KMS-11 (cell line): ENCODE measurements at regions not wholly inside any gene's neighbourhood (a gene's known extent, or its start where the extent isn't known, plus 50 kb on each side); places are given as distances from the start of the nearest gene placed in this dataset.

ENCODE experiments used
- H2AFZ ChIP-seq: fragments of 200-600 bp; sonication (generic); 2 replicates; pipeline ENCODE4 v1.6.1; 2016; ENCODE audit warnings: antibody characterized with exemption, mixed run types, low read depth
- H3K27ac ChIP-seq: fragments of 200-600 bp; sonication (generic); 2 replicates; pipeline ENCODE4 v1.6.1; 2016; ENCODE audit warnings: mild to moderate bottlenecking, mixed run types
- H3K27me3 ChIP-seq: fragments of 200-600 bp; sonication (generic); 2 replicates; pipeline ENCODE4 v1.6.1; 2017; ENCODE audit warnings: mild to moderate bottlenecking, low read depth, mixed run types, moderate library complexity; ENCODE audit not compliant: insufficient read depth
- H3K36me3 ChIP-seq: fragments of 200-600 bp; sonication (generic); 2 replicates; pipeline ENCODE4 v1.6.1; 2017; ENCODE audit warnings: mild to moderate bottlenecking, mixed run types; ENCODE audit not compliant: insufficient read depth
- H3K4me1 ChIP-seq: fragments of 200-600 bp; sonication (generic); 2 replicates; pipeline ENCODE4 v1.6.1; 2016; ENCODE audit warnings: mild to moderate bottlenecking, low read depth, mixed run types; ENCODE audit not compliant: poor library complexity, severe bottlenecking
- H3K4me2 ChIP-seq: fragments of 200-600 bp; sonication (generic); 2 replicates; pipeline ENCODE4 v1.7.0; 2016; ENCODE audit warnings: mild to moderate bottlenecking, mixed run types
- H3K4me3 ChIP-seq: fragments of 200-600 bp; sonication (generic); IDR thresholded peaks from 2 replicates; pipeline ENCODE4 v1.6.1; 2017; ENCODE audit warnings: low read depth, low read length, mixed read lengths; ENCODE audit not compliant: insufficient read depth
- H3K79me2 ChIP-seq: fragments of 200-600 bp; sonication (generic); 2 replicates; pipeline ENCODE4 v1.6.1; 2016; ENCODE audit warnings: low read depth, mixed run types; ENCODE audit not compliant: insufficient read depth
- H3K9ac ChIP-seq: fragments of 200-600 bp; sonication (generic); 2 replicates; pipeline ENCODE4 v1.6.1; 2016; ENCODE audit warnings: mild to moderate bottlenecking, mixed run types
- H4K20me1 ChIP-seq: fragments of 200-600 bp; sonication (generic); 2 replicates; pipeline ENCODE4 v1.6.1; 2016; ENCODE audit warnings: mild to moderate bottlenecking, mixed run types; ENCODE audit not compliant: insufficient read depth
- TF ChIP-seq, protein P1 (sequence below): fragments of 200-600 bp; sonication (generic); conservative IDR thresholded peaks from 2 replicates; pipeline ENCODE4 v1.6.1; 2017; ENCODE audit warnings: low read depth, mild to moderate bottlenecking, antibody characterized with exemption, low read length, moderate library complexity, mixed read lengths

DNA sequence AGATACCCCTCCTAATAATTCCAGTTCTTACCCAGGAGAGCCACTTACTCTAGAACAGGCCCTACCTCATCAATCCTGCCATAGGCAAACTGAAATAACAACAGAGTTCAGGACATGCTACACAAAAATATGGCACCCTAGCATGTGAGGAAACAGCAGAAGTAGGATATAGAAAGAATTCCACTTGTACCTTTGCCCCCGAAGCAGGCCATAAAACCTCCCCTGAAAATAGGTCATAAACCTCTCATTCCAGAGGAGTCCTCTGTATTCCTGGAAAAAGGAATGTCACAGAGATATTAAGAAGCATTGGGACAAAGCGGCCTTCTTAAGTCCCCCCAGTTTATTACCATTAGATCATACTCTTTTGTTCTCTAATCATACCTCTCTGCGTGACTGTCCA lies 504.3 kb upstream of the MARCKS start:
- no peaks in the 10 kb centered on the region for H3K4me1 ChIP-seq
- no peak overlapping the region for H3K4me3 ChIP-seq
- H3K4me2 ChIP-seq, result no peak overlapping the region
- TF ChIP-seq, protein P1, sequence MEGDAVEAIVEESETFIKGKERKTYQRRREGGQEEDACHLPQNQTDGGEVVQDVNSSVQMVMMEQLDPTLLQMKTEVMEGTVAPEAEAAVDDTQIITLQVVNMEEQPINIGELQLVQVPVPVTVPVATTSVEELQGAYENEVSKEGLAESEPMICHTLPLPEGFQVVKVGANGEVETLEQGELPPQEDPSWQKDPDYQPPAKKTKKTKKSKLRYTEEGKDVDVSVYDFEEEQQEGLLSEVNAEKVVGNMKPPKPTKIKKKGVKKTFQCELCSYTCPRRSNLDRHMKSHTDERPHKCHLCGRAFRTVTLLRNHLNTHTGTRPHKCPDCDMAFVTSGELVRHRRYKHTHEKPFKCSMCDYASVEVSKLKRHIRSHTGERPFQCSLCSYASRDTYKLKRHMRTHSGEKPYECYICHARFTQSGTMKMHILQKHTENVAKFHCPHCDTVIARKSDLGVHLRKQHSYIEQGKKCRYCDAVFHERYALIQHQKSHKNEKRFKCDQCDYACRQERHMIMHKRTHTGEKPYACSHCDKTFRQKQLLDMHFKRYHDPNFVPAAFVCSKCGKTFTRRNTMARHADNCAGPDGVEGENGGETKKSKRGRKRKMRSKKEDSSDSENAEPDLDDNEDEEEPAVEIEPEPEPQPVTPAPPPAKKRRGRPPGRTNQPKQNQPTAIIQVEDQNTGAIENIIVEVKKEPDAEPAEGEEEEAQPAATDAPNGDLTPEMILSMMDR, result no peak
- H3K79me2 ChIP-seq, result no peaks in the 10 kb centered on the region
- H3K27me3 ChIP-seq, result no peaks in the 10 kb centered on the region
- H2AFZ ChIP-seq, result no peak overlapping the region
- H3K27ac ChIP-seq, result no peak overlapping the region
- H3K9ac ChIP-seq, result no peak overlapping the region
- H4K20me1 ChIP-seq, result no peaks in the 10 kb centered on the region
- H3K36me3 ChIP-seq, result no peaks in the 10 kb centered on the region

- TF ChIP-seq, protein P1, result no peak
- Histone ChIP-seq H2AFZ (no peak overlapping the region), H3K4me1 (no peaks in the 10 kb centered on the region), H3K9ac (no peak overlapping the region), H3K79me2 (no peaks in the 10 kb centered on the region), H3K4me3 (no peak overlapping the region), H3K27ac (no peak overlapping the region), H3K36me3 (no peaks in the 10 kb centered on the region), H4K20me1 (no peaks in the 10 kb centered on the region), H3K4me2 (no peak overlapping the region), H3K27me3 (no peaks in the 10 kb centered on the region)
These were observed 503.8 kb upstream of the MARCKS start for GRCh38 chr6:113353392-113353791.

GRCh38 chr6:113354204-113354895 lies 502.8 kb upstream of the MARCKS start:
- no peaks in the 10 kb centered on the region for H3K79me2 ChIP-seq
- H3K27me3 ChIP-seq, result no peaks in the 10 kb centered on the region
- no peak overlapping the region for H3K27ac ChIP-seq
- no peaks in the 10 kb centered on the region for H4K20me1 ChIP-seq
- no peak overlapping the region for H3K9ac ChIP-seq
- TF ChIP-seq, protein P1, result no peak
- H3K4me1 ChIP-seq, result no peaks in the 10 kb centered on the region
- H3K4me2 ChIP-seq, result no peak overlapping the region
- H3K36me3 ChIP-seq, result no peaks in the 10 kb centered on the region
- no peak overlapping the region for H2AFZ ChIP-seq
- no peak overlapping the region for H3K4me3 ChIP-seq

DNA sequence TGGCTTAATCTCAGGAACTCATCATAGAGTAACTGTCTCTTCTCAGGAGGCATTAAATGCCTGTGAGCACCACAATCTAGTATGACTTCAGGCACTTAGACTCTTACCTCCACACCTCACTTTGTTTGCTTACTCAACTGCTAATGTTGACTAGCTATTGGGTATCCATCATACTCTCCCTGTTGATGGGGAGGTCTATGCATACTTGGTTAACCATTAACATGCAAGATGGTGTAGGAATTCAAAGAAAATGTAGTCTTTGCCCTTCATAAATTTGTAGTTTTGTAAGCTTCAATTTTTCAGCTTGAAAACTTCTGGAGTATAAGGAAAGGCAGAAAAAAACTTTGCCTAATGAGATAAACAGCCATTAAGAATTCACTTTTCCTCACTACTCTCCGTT lies 501.0 kb upstream of the MARCKS start:
- no peak overlapping the region for H3K9ac ChIP-seq
- no peak overlapping the region for H2AFZ ChIP-seq
- no peaks in the 10 kb centered on the region for H3K4me1 ChIP-seq
- no peak overlapping the region for H3K27ac ChIP-seq
- H3K79me2 ChIP-seq, result no peaks in the 10 kb centered on the region
- H3K4me2 ChIP-seq, result no peak overlapping the region
- H3K27me3 ChIP-seq, result no peaks in the 10 kb centered on the region
- no peaks in the 10 kb centered on the region for H3K36me3 ChIP-seq
- H3K4me3 ChIP-seq, result no peak overlapping the region
- no peaks in the 10 kb centered on the region for H4K20me1 ChIP-seq
- TF ChIP-seq, protein P1, result no peak
